ENCODE measurements at regions not wholly inside any gene's neighbourhood (a gene's known extent, or its start where the extent isn't known, plus 50 kb on each side); places are given as distances from the start of the nearest gene placed in this dataset.

GRCh38 chr6:81158956-81159355, 593.5 kb downstream of the TENT5A start (continued):
- TF ChIP-seq EGR1 (IDR thresholded peaks at IDR 0.05; ENCODE audit: low read depth) = no peak
- TF ChIP-seq CEBPB (IDR thresholded peaks at IDR 0.05; ENCODE audit: low read depth) = no peak
- TF ChIP-seq EZH2 (IDR thresholded peaks at IDR 0.05) = no peak
- no peak for TF ChIP-seq REST (IDR thresholded peaks at IDR 0.05; ENCODE audit: low read depth)
- TF ChIP-seq MAX (IDR thresholded peaks at IDR 0.05) = no peak

- H3K36me3 ChIP-seq (ENCODE audit: control insufficient read depth in 1 of 2, insufficient read depth in 2 of 2, low read length in 2 of 2) = no peaks in the 10 kb centered on the region
- intact Hi-C loops (cut with micrococcal nuclease) = no loop called here
Observed at GRCh38 chr6:81148751-81149150, 603.7 kb downstream of the TENT5A start.

More at GRCh38 chr6:81148751-81149150, 603.7 kb downstream of the TENT5A start:
- ChIA-PET RAD21 (ENCODE audit: low non-redundant PET in 1 of 2, low total read pairs in 2 of 2, uncharacterized antibody in 2 of 2, unreplicated experiment in 2 of 2) (no interaction called here), CTCF (no interaction called here), POLR2A (no interaction called here)
- TF ChIP-seq JUND (IDR thresholded peaks at IDR 0.05) (no peak), ELF1 (IDR thresholded peaks at IDR 0.05; ENCODE audit: borderline replicate concordance, low read depth) (no peak), EZH2 (IDR thresholded peaks at IDR 0.05) (no peak), FOSL1 (IDR thresholded peaks at IDR 0.05; ENCODE audit: low read depth) (no peak), POLR2A (IDR thresholded peaks at IDR 0.05; ENCODE audit: borderline replicate concordance, extremely low read depth, insufficient read depth, insufficient read length) (no peak), SRF (IDR thresholded peaks at IDR 0.05; ENCODE audit: low read depth) (no peak), REST (IDR thresholded peaks at IDR 0.05; ENCODE audit: low read depth) (no peak)
- ATAC-seq (no peak), DNase-seq (ENCODE audit: low read depth, low spot score) (no peak)
- Histone ChIP-seq H4K20me1 (ENCODE audit: insufficient read depth) (no peaks in the 10 kb centered on the region), H2AFZ (ENCODE audit: low read depth, low read length, poor library complexity, severe bottlenecking) (no peak overlapping the region), H3K4me3 (replicated peaks in 1 of 2; ENCODE audit: low read depth in 1 of 2, low read length in 2 of 2) (no peak overlapping the region), H3K4me2 (ENCODE audit: low read length) (no peak overlapping the region), H3K79me2 (ENCODE audit: insufficient read depth, low read length) (no peaks in the 10 kb centered on the region), H3K27ac (ENCODE audit: low read depth, low read length) (no peak overlapping the region), H3K4me1 (ENCODE audit: control insufficient read depth in 1 of 2, insufficient read depth in 2 of 2, low read length in 2 of 2) (no peaks in the 10 kb centered on the region), H3K9ac (ENCODE audit: low read length) (no peak overlapping the region), H3K9me2 (ENCODE audit: insufficient read depth) (no peaks in the 10 kb centered on the region), H3K27me3 (ENCODE audit: insufficient read depth, low read length) (no peaks in the 10 kb centered on the region), H3K9me3 (ENCODE audit: control insufficient read depth in 1 of 2, insufficient read depth in 1 of 2, low read depth in 1 of 2, low read length in 2 of 2) (no peaks in the 10 kb centered on the region)
- no TSS peak for BruUV-seq (replicated peaks)
